B cell (primary cell): ENCODE measurements at regions not wholly inside any gene's neighbourhood (a gene's known extent, or its start where the extent isn't known, plus 50 kb on each side); places are given as distances from the start of the nearest gene placed in this dataset.

Experiments used
- ATAC-seq: fragments of 200-7000 bp; cut with Tn5 transposase; one replicate; pipeline ENCODE4 v1.10.0; 2021; ENCODE audit warnings: low read depth, mild to moderate bottlenecking, moderate number of reproducible peaks, moderate library complexity
- CTCF ChIA-PET: fragments of 350-600 bp; sonication (Branson Sonifier 250); formaldehyde crosslinking; loops from one replicate; lab custom pipeline; 2021; ENCODE audit warnings: antibody characterized with exemption, inconsistent platforms; lab: Charles Lee
- POLR2A ChIA-PET: fragments of 350-600 bp; sonication (Branson Sonifier 250); formaldehyde crosslinking; loops from one replicate; lab custom pipeline; 2021; ENCODE audit warnings: antibody characterized with exemption; lab: Charles Lee
- DNase-seq: peaks from one replicate; pipeline ENCODE4 v3.0.0; 2013
- H2AFZ ChIP-seq: 2 replicates; pipeline ENCODE4 v1.6.1; 2012; ENCODE audit warnings: mild to moderate bottlenecking, low read depth, low read length; ENCODE audit not compliant: insufficient read depth, poor library complexity, severe bottlenecking
- H3K27ac ChIP-seq, 2 donors: 1 replicate in 1 of 2; 2 replicates in 1 of 2; pipeline ENCODE4 v1.5.1; 2012 to 2013; ENCODE audit warnings: low read length in 2 of 2, mild to moderate bottlenecking in 2 of 2, moderate library complexity in 1 of 2
- H3K27me3 ChIP-seq, 4 experiments: fragments of 200-600 bp in 1 of 4; sonication (generic) in 1 of 4; replicated peaks in 1 of 4; 1 replicate in 2 of 4; 2 replicates in 2 of 4; pipeline versions ENCODE4 v1.6.1 to v1.7.0; 2013 to 2016; ENCODE audit warnings: low read length in 3 of 4, mild to moderate bottlenecking in 2 of 4, mixed read lengths in 1 of 4, moderate library complexity in 1 of 4; ENCODE audit not compliant: insufficient read depth in 4 of 4, control insufficient read depth in 3 of 4; ENCODE audit errors: control extremely low read depth in 1 of 4
- H3K36me3 ChIP-seq, 2 experiments: replicated peaks in 1 of 2; 1 replicate in 1 of 2; 2 replicates in 1 of 2; pipeline versions ENCODE4 v1.6.1 to v1.7.1; 2013; ENCODE audit warnings: low read length in 1 of 2; ENCODE audit not compliant: insufficient read depth in 2 of 2, control insufficient read depth in 1 of 2; ENCODE audit errors: control extremely low read depth in 1 of 2, extremely low read depth in 1 of 2
- H3K4me1 ChIP-seq, 2 donors: fragments of 200-600 bp in 1 of 2; sonication (generic) in 1 of 2; 1 replicate in 1 of 2; 2 replicates in 1 of 2; pipeline versions ENCODE4 v1.5.1 to v1.6.1; 2013 to 2017; ENCODE audit warnings: low read length in 2 of 2; ENCODE audit not compliant: control insufficient read depth in 2 of 2, insufficient read depth in 2 of 2
- H3K4me2 ChIP-seq: replicated peaks from 2 replicates; pipeline ENCODE3; 2012; ENCODE audit warnings: mild to moderate bottlenecking, low read depth, low read length; ENCODE audit not compliant: poor library complexity, severe bottlenecking
- H3K4me3 ChIP-seq, 5 experiments: fragments of 200-600 bp in 1 of 5; sonication (generic) in 1 of 5; 1 replicate in 3 of 5; 2 replicates in 2 of 5; pipeline versions ENCODE4 v1.5.1 to v1.7.0; 2011 to 2016; ENCODE audit warnings: low read length in 4 of 5, mild to moderate bottlenecking in 4 of 5, low read depth in 2 of 5, control low read depth in 1 of 5, moderate library complexity in 1 of 5; ENCODE audit not compliant: insufficient read depth in 1 of 5; ENCODE audit errors: control extremely low read depth in 1 of 5, extremely low read depth in 1 of 5
- H3K79me2 ChIP-seq: fragments of 200-600 bp; sonication (generic); one replicate; pipeline ENCODE4 v1.6.0; 2016; ENCODE audit warnings: low read length; ENCODE audit not compliant: control insufficient read depth, insufficient read depth
- H3K9ac ChIP-seq: fragments of 200-600 bp; sonication (generic); 2 replicates; pipeline ENCODE4 v1.6.1; 2017; ENCODE audit warnings: mild to moderate bottlenecking, low read length, moderate library complexity
- H3K9me3 ChIP-seq, 3 donors: one replicate each; pipeline versions ENCODE4 v1.6.1 to v1.7.1; 2013; ENCODE audit warnings: low read length in 2 of 3; ENCODE audit not compliant: control insufficient read depth in 2 of 3, insufficient read depth in 1 of 3; ENCODE audit errors: control extremely low read depth in 1 of 3
- H4K20me1 ChIP-seq: 2 replicates; pipeline ENCODE4 v1.6.0; 2012; ENCODE audit warnings: mild to moderate bottlenecking, low read length; ENCODE audit not compliant: insufficient read depth, control insufficient read depth, poor library complexity, severe bottlenecking
- H3K27ac Mint-ChIP-seq: one replicate; pipeline ENCODE4 v1.8.0; 2021; ENCODE audit warnings: mixed read lengths
- H3K27me3 Mint-ChIP-seq: one replicate; pipeline ENCODE4 v1.8.0; 2021; ENCODE audit warnings: mixed read lengths
- H3K4me1 Mint-ChIP-seq: one replicate; pipeline ENCODE4 v1.8.0; 2021; ENCODE audit warnings: mixed read lengths
- H3K4me3 Mint-ChIP-seq: one replicate; pipeline ENCODE4 v1.8.0; 2021; ENCODE audit warnings: mixed read lengths
- H3K9me3 Mint-ChIP-seq: one replicate; pipeline ENCODE4 v1.8.0; 2022; ENCODE audit warnings: mixed read lengths; ENCODE audit not compliant: insufficient read depth
- EZH2 ChIP-seq: IDR thresholded peaks from 2 replicates; pipeline ENCODE4 v1.6.1; 2012; ENCODE audit warnings: borderline replicate concordance, low read depth, mild to moderate bottlenecking, moderate library complexity, low read length; ENCODE audit not compliant: insufficient read depth, poor library complexity, severe bottlenecking
- WGBS: methylation state at CpG from one replicate; pipeline ENCODE4 v1.1.5; 2013; ENCODE audit warnings: missing lambda C conversion rate; ENCODE audit not compliant: insufficient coverage; 5-methylcytosine and 5-hydroxymethylcytosine counted together
- intact Hi-C: fragments of 100-400 bp; cut with micrococcal nuclease; formaldehyde crosslinking; loops from one replicate; pipeline ENCODE4 v1.10.0; 2022
- TF ChIP-seq, protein P1 (sequence below): fragments of 200-600 bp; IDR thresholded peaks from one replicate; pipeline ENCODE4 v1.8.0; 2022; ENCODE audit warnings: antibody characterized with exemption, mild to moderate bottlenecking

DNA sequence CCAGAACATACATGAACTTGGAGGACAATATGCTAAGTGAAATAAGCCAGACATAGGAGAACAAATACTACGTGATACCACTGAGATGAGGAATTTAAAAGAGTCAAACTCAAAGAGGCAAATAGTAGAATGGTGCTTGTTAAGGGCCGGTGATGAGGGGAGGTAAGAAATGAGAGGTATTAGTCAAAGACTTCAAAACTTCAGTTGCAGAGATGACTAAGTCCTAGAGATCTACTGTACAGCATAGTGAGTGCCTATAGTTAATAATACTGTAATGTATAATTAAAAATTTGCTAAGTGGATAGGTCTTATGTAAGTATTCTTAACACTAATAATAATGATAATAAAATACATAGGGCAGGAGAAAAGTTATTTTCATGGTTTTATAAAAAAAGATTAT lies 126.9 kb upstream of the VEGFC start:
- Histone ChIP-seq H3K4me1 (no peaks in the 10 kb centered on the region), H4K20me1 (no peaks in the 10 kb centered on the region), H3K4me3 (no peak overlapping the region), H3K36me3 (no peaks in the 10 kb centered on the region), H3K4me2 (no peak overlapping the region), H3K27me3 (no peaks in the 10 kb centered on the region), H3K79me2 (no peaks in the 10 kb centered on the region), H3K9me3 (no peaks in the 10 kb centered on the region), H3K27ac (no peak overlapping the region), H3K9ac (no peak overlapping the region), H2AFZ (no peak overlapping the region)
- ChIA-PET CTCF (no interaction called here), POLR2A (no interaction called here)
- no peak overlapping the region for H3K27ac Mint-ChIP-seq
- no peak for DNase-seq
- ATAC-seq, result no peak
- no peaks in the 10 kb centered on the region for H3K4me1 Mint-ChIP-seq
- no peak for TF ChIP-seq EZH2
- TF ChIP-seq, protein P1, sequence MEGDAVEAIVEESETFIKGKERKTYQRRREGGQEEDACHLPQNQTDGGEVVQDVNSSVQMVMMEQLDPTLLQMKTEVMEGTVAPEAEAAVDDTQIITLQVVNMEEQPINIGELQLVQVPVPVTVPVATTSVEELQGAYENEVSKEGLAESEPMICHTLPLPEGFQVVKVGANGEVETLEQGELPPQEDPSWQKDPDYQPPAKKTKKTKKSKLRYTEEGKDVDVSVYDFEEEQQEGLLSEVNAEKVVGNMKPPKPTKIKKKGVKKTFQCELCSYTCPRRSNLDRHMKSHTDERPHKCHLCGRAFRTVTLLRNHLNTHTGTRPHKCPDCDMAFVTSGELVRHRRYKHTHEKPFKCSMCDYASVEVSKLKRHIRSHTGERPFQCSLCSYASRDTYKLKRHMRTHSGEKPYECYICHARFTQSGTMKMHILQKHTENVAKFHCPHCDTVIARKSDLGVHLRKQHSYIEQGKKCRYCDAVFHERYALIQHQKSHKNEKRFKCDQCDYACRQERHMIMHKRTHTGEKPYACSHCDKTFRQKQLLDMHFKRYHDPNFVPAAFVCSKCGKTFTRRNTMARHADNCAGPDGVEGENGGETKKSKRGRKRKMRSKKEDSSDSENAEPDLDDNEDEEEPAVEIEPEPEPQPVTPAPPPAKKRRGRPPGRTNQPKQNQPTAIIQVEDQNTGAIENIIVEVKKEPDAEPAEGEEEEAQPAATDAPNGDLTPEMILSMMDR, result no peak
- H3K9me3 Mint-ChIP-seq, result no peaks in the 10 kb centered on the region
- 100% methylated on average over 1 of the region's 2 CpGs for WGBS
- intact Hi-C loops, result no loop called here
- no peaks in the 10 kb centered on the region for H3K27me3 Mint-ChIP-seq
- no peak overlapping the region for H3K4me3 Mint-ChIP-seq

DNA sequence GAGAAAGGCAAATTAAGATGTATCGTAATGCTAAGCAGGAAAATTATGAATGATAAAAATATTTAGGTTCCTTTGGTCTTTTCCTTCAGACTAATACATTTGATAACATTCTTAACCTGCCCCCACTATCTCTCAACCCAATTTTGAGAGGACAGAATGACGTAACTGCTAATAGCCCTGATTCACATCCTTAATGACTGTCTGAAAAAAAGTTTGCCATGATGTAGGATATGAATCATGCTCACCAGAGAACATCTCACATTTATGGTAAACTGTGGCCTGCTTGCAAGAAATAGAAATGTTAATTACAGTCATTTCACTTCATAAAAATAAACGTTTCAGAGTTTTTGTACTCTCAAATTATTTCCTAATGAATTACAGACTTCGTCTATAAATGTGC lies 128.0 kb upstream of the VEGFC start:
- no peak overlapping the region for H3K27ac Mint-ChIP-seq
- intact Hi-C loops, result no loop called here

More for the DNA sequence above, 128.0 kb upstream of the VEGFC start:
- Mint-ChIP-seq H3K4me3 (no peak overlapping the region), H3K27me3 (no peaks in the 10 kb centered on the region), H3K4me1 (no peaks in the 10 kb centered on the region), H3K9me3 (no peaks in the 10 kb centered on the region)
- DNase-seq (no peak), ATAC-seq (no peak)
- Histone ChIP-seq H2AFZ (no peak overlapping the region), H3K27me3 (no peaks in the 10 kb centered on the region), H3K4me1 (no peaks in the 10 kb centered on the region), H4K20me1 (no peaks in the 10 kb centered on the region), H3K27ac (no peak overlapping the region), H3K36me3 (no peaks in the 10 kb centered on the region), H3K4me3 (no peak overlapping the region), H3K4me2 (no peak overlapping the region), H3K9ac (no peak overlapping the region), H3K9me3 (no peaks in the 10 kb centered on the region), H3K79me2 (no peaks in the 10 kb centered on the region)
- CTCF ChIA-PET, result no interaction called here
- TF ChIP-seq, protein P1, result no peak
- TF ChIP-seq EZH2, result no peak
- WGBS, result no CpG with 5 or more reads among the region's 4 CpGs
- POLR2A ChIA-PET, result no interaction called here
